HG03175 (cell line): ENCODE measurements at regions not wholly inside any gene's neighbourhood (a gene's known extent, or its start where the extent isn't known, plus 50 kb on each side); places are given as distances from the start of the nearest gene placed in this dataset.
"Not testable (repeated sequence)": the region's sequence is repeated elsewhere in the genome, so short reads cannot be mapped to it uniquely, and the experiment has no call there.

Experiments
- ATAC-seq: cut with Tn5 transposase; IDR thresholded peaks from one replicate; pipeline ENCODE4 v1.9.1; 2021; ENCODE audit warnings: mild to moderate bottlenecking, moderate library complexity; ENCODE audit not compliant: unreplicated experiment

DNA sequence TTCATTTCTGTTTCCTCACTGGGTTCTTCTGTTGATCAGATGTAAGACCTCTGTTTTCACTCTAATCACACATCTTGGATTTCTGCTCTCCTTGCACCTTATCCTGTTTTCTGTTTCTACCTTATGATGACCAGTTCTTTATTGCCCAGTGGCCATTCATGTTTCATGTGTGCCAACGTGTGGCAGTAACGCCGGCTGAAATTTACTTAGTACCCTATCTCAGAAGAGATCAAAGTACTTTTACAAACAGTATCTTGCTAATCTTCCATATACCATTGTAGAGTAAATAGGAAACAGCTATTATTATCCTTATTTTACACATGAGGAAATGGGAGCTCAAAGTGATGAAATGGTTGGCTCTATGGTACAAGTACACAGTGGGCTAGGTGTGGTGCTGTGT, 74.0 kb downstream of the GATA3 start:
- no peak for ATAC-seq

DNA sequence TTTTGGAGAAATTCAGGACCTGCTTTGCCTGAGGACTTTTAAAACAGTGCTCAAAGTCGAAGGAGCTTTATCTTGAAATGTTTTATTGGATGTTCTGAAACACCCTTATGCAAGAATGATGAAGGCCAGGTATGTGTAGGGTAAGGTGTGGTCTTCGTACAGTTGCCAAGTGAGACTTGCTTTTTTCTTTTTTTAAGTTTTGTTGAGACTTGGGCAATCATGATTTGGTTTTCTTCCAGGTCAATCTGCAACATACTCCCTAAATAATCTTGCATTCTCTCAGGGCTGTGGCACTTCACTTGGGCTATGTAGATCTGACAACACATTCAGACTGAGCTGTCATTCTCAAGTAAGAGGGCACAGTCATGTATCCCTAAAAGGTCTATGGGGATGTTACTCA, 75.0 kb downstream of the GATA3 start:
- ATAC-seq, result no peak

DNA sequence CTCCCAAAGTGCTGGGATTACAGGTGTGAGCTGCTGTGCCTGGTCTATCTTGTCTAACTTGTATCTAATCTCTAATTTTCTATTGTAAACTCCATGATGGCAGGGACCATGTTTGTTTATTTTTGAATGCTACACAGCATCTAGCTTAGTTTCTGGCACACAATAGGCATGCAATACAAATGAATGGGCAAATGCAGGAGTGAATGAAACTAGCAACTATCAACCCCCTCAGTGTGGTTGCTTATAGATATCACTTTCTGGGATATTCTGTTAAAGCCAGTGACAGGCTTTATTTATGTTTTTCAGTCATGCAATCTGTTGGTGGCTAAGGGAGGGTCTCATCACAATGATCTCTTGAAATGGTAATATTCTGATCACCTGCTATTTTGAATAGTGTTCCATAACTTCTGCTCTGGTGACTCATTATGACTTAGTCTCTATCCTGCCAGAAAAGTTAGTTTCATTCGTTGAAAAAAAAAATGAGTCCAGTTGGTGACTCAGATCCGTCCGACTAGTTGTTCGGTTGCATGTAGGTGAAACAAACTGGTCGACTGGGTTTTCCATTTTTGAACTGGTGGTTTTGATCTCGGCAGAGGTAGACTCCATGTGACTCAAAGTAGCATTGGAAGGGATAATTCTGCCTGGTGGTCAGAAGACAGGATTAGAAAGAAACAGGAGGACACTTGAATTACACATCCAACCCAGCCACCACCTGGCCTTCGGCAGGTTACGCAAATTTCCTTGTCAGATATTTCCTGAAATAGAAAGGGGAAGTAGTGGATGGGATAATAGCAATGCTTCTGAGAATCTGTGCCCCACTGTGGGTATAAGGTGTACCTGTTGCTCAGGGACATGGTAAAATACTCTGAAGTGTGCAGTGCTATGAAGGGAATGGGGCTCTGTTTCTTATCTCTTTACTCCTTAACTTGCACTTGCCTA, 76.8 kb downstream of the GATA3 start:
- peak; percentile 49 for ATAC-seq

DNA sequence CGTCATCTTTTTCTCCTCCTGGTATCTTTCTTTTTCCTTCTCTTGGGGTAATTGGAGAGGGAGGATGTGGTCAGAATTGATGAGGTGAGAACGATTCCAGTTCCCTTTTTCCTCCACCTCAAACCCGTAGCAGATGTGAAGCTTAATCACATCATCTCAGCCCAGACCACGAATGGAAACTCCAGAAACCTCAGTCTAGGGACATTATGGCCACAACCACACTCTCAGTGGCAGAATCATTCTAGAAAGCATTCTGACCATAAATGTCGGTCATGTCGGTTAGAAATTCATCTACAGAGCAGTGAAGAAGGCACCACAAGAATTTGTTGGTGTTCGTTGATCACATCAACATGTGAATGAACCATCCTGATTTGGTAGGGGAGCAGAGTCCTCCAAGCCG, 78.7 kb downstream of the GATA3 start:
- peak; percentile 57 for ATAC-seq

DNA sequence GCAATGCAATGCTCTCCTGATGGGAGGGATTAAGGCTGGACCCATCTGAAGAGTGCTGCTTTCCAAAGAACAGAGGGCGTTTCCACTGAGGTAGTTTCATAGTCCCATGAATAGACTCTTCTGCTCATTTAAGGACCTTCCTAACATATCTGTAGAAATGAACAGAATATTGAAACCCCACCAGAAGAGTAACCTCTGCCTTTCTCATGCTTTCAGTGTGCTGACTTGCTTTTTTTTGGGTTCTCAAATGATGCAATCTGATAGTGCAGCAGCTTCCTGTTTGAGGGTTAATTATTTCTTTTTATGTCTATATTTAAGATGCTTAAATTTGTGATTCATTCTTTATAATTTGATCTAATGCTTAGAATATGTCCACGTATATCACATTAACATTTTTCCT, 82.2 kb downstream of the GATA3 start:
- no peak for ATAC-seq

DNA sequence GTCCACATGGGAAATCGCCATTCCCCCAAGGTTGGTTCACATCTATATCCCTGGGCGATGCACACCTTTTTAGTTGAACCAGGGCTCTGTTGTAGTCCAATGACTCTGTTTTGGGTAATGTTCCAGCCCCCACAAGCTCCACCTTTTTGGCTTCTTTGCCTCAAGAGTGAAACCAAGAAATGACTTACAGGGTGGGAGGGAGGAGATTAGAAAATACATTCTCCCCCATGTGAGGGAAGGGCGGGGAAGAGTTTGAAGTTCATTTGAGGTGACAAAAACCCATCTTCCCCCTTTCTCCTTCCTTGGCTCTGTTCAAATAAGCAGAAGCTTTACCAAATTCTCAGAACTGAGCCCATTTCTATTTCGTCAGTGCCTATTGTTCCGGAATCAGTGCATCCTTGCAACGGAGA, 82.8 kb downstream of the GATA3 start:
- ATAC-seq, result no peak

DNA sequence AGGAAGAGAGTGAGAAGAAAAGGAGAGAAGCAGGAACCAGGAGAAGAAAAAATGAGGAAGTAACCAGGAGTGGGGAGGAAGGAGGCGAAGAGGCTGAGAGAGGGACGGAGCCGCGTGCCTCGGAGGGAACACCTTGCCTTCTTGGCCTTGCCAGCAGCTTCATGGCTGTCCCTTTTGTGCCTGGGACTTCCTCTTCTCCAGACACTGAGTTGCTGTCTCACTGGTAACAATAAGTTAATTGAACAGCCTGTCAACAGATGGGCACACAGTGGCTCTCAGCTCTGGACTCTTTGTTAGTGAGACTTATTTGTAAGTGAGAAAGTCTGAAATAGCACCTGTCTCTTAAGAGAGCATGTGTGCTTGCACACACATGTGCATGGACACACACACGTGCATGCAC, 83.2 kb downstream of the GATA3 start:
- ATAC-seq, result no peak

DNA sequence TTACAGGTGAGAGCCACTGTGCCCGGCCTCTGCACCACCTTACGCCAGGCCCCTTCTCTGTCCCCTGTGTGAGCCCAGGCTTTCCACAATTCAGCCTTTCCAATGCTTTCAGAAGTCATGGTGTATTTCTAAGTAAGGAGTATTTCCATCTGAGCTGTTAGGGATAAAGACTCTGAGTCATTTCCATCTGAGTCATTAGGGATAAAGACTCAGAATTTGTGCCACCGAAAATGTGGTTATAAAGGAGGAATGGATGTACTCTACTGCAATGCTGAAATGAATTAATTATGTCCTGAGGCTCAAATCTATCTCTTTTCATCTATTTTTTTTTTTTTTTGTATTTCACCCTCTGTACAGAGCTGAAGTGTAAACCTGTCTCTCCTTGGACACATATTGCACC, 84.0 kb downstream of the GATA3 start:
- ATAC-seq, result no peak

DNA sequence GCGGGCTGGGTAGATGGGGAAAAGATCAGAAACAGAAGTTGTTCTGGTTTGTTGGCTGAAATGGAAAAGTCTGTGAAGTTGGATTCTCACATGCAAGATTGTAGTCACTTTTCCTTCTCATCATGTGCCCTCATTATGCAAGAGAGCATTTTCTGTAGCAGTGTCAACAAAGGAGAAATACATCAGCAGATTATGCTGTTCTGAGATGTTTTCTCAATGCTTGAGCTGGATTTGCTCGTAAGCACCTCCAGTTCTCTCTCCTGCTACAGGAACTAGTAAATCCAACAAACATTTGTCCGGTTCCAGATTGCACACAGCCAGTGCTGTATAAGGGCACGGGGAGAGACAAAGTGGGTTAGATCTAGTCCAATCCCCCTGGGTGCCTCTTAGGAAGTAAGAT, 90.0 kb downstream of the GATA3 start:
- ATAC-seq, result no peak

DNA sequence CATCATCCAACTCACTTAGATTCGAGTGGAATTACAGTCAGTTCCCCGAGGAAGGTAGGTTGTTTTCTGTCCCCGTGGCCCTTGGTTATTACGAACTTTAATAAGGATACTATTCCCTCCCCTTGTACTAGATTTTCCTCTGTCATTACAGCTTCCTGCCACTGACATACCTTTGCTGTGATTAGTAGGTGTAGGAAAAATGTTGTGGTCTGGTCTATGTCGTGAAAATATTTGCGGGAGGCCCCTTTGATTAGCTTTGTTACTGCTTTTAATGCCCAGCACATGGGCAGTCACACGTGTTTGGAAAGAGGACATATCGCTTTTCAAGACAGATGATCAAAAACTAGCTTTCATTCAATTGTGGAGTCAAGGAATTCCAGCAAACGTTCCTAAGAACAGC, 92.2 kb downstream of the GATA3 start:
- ATAC-seq, result no peak

DNA sequence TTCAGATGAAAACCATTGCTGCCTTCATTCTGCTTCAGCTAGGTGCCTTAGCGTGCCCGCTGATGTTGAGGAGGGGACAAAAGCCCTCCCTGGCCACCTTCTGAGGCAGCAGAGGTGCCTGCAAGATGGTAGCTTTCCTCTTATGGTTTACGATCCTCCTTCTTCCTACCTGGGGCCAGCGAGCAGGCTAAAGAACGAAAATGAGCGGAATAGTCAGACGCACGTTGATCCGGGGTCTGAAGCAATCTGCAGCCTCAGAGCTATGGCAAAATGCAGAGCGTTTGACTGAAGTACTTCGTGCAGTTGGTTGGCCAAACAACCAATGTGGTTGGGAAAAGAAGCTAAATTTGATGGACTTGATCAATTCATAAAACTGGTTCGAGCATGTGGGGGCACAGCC, 95.5 kb downstream of the GATA3 start:
- no peak for ATAC-seq

DNA sequence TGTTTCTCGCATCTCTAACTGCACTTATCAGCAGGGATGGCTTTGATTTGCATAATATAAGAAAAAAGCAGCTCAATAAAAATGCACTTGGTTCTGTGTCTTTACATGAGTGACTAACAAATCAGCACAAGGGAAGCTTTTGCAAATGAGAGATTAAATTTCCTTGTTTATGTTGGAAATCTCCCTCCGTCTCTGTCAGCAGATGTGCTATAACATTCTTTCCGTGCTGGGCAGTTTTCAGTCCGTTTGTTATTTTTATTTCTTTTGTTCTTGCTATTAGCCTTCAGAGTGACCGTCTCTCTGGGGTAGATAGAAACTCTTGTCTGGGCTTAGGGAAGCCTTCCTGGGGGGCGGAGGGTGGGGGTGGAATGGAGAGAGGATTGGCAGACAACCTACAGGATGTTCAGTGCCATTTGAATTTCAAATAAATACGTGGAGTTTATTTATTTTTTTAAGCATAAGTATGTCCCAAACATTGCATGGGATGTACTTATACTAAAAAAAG, 96.0 kb downstream of the GATA3 start:
- ATAC-seq, result no peak

DNA sequence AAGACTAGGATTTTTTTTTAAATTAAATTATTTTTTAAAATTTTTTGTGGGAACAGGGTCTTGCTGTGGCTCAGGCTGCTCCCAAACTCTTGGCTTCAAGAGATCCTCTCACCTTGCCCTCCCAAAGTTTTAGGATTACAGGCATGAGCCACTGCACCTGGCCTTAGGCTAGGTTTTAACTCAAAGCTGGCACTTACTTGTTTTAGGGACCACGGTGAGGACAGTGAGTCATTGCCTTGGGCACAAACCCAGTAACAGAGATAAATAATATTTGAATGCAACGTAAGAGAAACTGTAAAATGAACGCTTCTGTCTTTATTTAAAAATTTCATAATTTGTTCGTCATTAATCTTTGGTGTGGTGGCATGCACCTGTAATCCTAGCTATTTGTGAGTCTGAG, 96.6 kb downstream of the GATA3 start:
- no peak for ATAC-seq

DNA sequence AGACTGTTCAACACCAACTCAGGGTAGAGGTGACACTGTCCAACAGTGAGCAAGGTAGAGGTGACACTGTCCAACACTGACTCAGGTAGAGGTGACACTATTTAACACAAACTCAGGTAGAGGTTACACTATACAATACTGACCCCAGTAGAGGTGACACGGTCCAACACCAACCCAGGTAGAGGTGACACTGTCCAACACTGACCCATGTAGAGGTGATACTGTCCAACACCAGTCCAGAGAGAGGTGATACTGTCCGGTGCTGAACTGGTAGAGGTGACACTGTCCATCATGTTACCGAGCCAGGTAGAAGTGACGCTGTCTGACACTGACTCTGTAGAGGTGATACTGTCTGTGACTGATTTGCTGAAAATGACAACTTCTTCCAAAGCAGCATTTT, 102.4 kb downstream of the GATA3 start:
- no peak for ATAC-seq

DNA sequence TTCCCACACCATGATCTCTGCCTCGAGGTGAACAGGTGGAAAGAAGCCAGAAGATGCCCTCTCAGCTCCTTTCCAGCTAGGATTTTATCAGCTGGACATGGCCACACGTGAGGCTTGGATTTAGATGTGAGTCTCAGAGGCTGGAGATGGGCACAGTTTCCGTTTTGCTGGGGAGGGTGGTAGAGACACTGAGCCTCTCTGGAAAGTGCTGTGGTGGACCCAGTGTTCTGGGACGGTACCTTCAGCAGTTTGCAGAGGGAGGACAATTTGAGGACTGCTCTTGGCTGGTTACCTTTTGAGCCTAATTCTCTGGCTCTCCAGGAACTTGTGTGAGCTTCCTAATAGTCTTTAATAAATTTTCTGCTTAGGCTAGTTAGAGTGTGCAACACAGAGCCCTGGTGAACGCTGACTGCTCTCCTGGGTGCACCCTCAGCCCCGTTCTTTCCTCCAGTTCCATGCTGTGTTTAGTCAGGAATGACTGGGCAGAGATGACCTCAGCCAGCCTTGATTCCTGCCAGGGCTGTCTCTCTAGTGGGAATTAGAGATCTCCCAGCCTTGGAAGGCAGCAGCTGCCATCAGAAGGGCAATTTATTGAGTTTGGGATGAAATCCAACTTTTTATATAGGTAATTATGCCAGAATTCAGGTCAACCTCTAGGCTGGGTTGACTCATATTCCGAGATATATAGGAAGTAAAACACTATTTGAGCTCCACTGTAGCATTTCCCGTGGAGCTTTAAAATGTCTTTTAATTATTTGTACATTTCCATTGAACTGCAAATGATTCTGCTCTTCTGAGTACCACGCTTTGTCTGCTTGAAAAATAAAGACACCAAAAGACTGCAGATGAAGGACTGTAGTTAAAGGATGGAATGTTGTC, 103.9 kb downstream of the GATA3 start:
- ATAC-seq, result no peak

DNA sequence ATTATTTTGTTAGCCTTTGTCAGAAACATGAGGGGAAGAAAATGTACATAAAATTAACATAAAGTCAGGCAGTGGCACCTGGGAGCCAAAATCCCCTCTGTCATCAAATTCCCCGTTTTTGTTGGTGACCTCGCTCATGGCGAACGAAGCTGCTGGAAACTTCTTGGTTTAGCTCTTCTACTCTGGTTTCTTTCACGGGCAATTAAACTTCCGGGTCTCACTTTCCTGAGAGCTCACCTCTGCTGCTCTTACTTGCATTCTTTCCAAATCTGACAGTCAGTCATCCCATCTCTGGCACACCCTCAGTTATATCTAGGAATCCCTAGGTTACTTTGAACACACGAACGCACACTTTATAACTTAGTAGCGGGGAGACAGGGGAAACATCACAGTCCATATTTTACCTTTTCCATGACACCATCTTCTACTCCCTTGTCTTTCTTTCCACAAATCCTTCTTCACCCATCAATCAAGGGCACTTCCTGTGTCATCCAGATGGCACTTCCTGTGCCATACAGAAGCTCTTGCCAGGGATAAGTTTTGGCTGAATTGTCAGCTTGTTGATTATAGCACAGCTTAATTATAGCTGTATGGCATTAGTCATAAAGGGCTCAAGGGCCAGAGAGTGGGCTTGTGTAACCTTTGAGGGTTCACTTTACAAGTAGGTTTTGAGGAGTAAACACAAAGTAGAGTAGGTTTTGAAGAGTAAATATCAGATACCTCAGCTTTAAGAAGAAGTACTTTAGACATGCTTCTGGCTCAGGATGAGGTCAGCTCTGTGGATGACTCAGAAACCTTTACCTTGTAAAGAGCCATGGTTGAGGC, 105.1 kb downstream of the GATA3 start:
- no peak for ATAC-seq

DNA sequence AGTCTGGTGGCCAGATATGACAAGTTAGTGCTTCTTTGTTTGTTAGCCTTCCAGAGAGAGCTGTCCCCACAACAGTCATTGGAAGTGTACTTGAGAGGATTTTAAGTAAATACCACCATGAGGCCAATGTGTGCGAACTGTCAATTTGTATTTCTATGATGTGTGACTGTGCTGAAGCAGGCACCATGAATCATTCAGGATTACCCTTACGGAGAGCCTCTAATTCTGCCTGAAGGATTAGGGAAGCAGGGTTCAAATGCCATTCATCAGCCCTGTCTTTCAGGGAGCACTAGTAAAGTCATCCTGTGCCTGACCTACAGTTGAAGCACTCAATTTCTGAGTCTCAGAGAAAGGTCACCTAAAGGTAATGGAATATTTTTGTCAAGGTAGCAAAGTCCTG, 109.3 kb downstream of the GATA3 start:
- no peak for ATAC-seq

DNA sequence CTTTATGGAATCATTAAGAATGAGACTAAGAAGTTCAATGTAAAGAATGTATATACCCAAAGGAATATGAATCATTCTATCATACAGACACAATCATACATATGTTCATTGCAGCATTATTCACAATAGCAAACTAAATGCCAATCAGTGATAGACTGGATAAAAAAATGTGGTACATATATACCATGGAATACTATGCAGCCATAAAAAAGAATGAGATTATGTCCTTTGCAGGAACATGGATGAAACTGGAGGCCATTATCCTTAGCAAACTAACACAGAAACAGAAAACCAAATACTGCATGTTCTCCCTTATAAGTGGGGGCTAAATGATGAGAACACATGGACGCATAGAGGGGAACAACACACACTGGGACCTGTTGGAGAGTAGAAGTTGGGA, 110.2 kb downstream of the GATA3 start:
- ATAC-seq, result not testable (repeated sequence)

DNA sequence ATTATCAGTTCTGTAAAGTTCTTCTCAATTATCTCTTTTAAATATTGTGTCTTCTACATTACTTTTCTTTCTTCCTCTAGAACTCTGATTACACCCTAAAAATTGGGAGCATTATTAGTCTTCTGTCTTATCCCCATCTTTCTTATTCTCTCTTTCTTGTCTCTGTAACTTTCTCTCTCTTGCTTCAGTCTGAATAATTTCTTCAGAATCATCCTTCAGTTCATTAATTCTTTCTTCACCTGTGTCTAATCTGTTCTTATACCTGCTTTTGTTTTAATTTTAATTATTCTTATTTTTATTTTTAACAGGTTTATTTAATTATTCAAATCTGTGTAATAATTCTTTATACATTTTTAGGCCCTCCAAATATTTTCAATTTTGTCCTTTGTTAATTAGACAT, 114.3 kb downstream of the GATA3 start:
- ATAC-seq, result no peak

DNA sequence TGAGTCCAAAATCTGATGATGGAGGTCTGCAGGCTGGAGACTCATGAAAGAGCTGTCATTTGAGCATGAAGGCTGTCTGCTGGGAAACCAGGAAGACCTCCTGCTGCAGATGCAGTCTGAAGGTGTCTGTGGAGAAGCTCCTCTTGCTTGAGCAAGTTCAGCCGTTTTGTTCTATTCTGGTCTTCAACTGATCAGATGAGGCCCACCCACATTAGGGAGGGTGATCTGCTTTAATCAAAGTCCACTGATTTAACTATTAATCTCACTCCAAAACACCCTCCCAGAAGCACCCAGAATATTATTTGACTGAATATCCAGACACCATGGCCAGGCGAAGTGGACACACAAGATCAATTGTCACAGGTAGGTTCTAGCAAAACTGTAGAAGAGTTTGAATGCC, 116.5 kb downstream of the GATA3 start:
- ATAC-seq, result no peak

DNA sequence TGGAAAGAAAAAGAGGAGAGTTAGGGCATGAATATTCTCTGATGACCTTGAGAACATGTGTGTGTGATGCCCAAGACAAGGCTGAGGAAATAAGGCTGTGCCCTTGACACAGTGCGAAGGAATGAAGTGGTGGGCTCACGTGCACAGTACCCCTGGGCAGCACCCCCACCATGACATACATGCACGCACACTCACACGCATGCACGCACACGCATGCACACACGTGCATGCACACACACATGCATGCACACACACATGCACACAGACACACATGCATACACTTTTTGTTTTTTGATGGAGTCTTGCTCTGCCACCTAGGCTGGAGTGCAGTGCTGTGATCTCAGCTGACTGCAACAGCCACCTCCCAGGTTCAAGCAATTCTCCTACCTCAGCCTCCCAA, 118.1 kb downstream of the GATA3 start:
- ATAC-seq, result no peak
